ENCODE measurements at regions not wholly inside any gene's neighbourhood (a gene's known extent, or its start where the extent isn't known, plus 50 kb on each side); places are given as distances from the start of the nearest gene placed in this dataset.
"Not testable (repeated sequence)": the region's sequence is repeated elsewhere in the genome, so short reads cannot be mapped to it uniquely, and the experiment has no call there.

GRCh38 chr5:21491182-21491581 lies 1362.0 kb downstream of the CDH12 start:
- ATAC-seq (ENCODE audit: low read depth in 2 of 2); DNase-seq; H3K27me3 Mint-ChIP-seq; H3K9me3 Mint-ChIP-seq; H3K4me3 Mint-ChIP-seq; H3K4me1 Mint-ChIP-seq: not testable (repeated sequence)
- H3K36me3 Mint-ChIP-seq, result peaks cover 8 to 10% of the 10 kb centered on the region in 2 donors
- peak overlapping the region in 1 of 6 donors; percentile 72 for H3K27ac Mint-ChIP-seq

- H3K4me3 Mint-ChIP-seq; H3K36me3 Mint-ChIP-seq; ATAC-seq (ENCODE audit: low read depth in 2 of 2); DNase-seq; H3K4me1 Mint-ChIP-seq; H3K9me3 Mint-ChIP-seq; H3K27ac Mint-ChIP-seq; H3K27me3 Mint-ChIP-seq: not testable (repeated sequence)
Measured at GRCh38 chr5:21488828-21489227, 1364.3 kb downstream of the CDH12 start.

GRCh38 chr5:21485458-21486000 lies 1367.6 kb downstream of the CDH12 start:
- H3K27me3 Mint-ChIP-seq; ATAC-seq (ENCODE audit: low read depth in 2 of 2); DNase-seq; H3K4me3 Mint-ChIP-seq; H3K9me3 Mint-ChIP-seq: not testable (repeated sequence)
- Mint-ChIP-seq H3K27ac (peak overlapping the region in 1 of 6 donors; percentile 28), H3K36me3 (peaks cover 15 to 20% of the 10 kb centered on the region in 2 donors), H3K4me1 (peaks cover 0 to 11% (median 2%) of the 10 kb centered on the region in 3 donors)

GRCh38 chr5:21484498-21484889 lies 1368.7 kb downstream of the CDH12 start:
- H3K9me3 Mint-ChIP-seq; DNase-seq; H3K27me3 Mint-ChIP-seq; ATAC-seq (ENCODE audit: low read depth in 2 of 2); H3K4me3 Mint-ChIP-seq; H3K27ac Mint-ChIP-seq: not testable (repeated sequence)
- peaks cover 0 to 11% (median 2%) of the 10 kb centered on the region in 3 donors for H3K4me1 Mint-ChIP-seq
- H3K36me3 Mint-ChIP-seq, result peaks cover 18 to 20% of the 10 kb centered on the region in 2 donors

GRCh38 chr5:21483790-21484497 lies 1369.2 kb downstream of the CDH12 start:
- not testable (repeated sequence) for ATAC-seq (ENCODE audit: low read depth in 2 of 2); H3K4me3 Mint-ChIP-seq; H3K9me3 Mint-ChIP-seq; DNase-seq; H3K27ac Mint-ChIP-seq; H3K27me3 Mint-ChIP-seq
- Mint-ChIP-seq H3K4me1 (peaks cover 0 to 11% (median 2%) of the 10 kb centered on the region in 3 donors), H3K36me3 (peaks cover 20 to 22% of the 10 kb centered on the region in 2 donors)

- Mint-ChIP-seq H3K36me3 (peaks cover 20 to 22% of the 10 kb centered on the region in 2 donors), H3K4me1 (peaks cover 0 to 11% (median 2%) of the 10 kb centered on the region in 3 donors)
- not testable (repeated sequence) for H3K27me3 Mint-ChIP-seq; H3K4me3 Mint-ChIP-seq; H3K27ac Mint-ChIP-seq; DNase-seq; H3K9me3 Mint-ChIP-seq; ATAC-seq (ENCODE audit: low read depth in 2 of 2)
Measured at GRCh38 chr5:21482983-21483650, 1370.0 kb downstream of the CDH12 start.

GRCh38 chr5:21482522-21482921 lies 1370.6 kb downstream of the CDH12 start:
- not testable (repeated sequence) for H3K4me3 Mint-ChIP-seq; DNase-seq; H3K9me3 Mint-ChIP-seq; ATAC-seq (ENCODE audit: low read depth in 2 of 2); H3K27me3 Mint-ChIP-seq
- peaks cover 20 to 22% of the 10 kb centered on the region in 2 donors for H3K36me3 Mint-ChIP-seq
- peaks cover 0 to 11% (median 2%) of the 10 kb centered on the region in 3 donors for H3K4me1 Mint-ChIP-seq
- H3K27ac Mint-ChIP-seq, result peak overlapping the region in 1 of 6 donors; percentile 39

GRCh38 chr5:21481320-21482270 lies 1371.5 kb downstream of the CDH12 start:
- peak overlapping the region in 4 of 6 donors; percentile 17 to 69 (median 54) for H3K27ac Mint-ChIP-seq

GRCh38 chr5:21480054-21480453 lies 1373.1 kb downstream of the CDH12 start:
- peaks cover 20 to 22% of the 10 kb centered on the region in 2 donors for H3K36me3 Mint-ChIP-seq
- H3K27ac Mint-ChIP-seq; H3K27me3 Mint-ChIP-seq; H3K9me3 Mint-ChIP-seq; H3K4me3 Mint-ChIP-seq; H3K4me1 Mint-ChIP-seq; ATAC-seq (ENCODE audit: low read depth in 2 of 2); DNase-seq: not testable (repeated sequence)

More at GRCh38 chr5:21481320-21482270, 1371.5 kb downstream of the CDH12 start:
- not testable (repeated sequence) for ATAC-seq (ENCODE audit: low read depth in 2 of 2); DNase-seq; H3K27me3 Mint-ChIP-seq; H3K9me3 Mint-ChIP-seq; H3K4me1 Mint-ChIP-seq
- H3K4me3 Mint-ChIP-seq, result peak overlapping the region in 1 of 8 donors; percentile 54
- H3K36me3 Mint-ChIP-seq, result peaks cover 20 to 22% of the 10 kb centered on the region in 2 donors

GRCh38 chr5:21473981-21474380 lies 1379.2 kb downstream of the CDH12 start:
- H3K36me3 Mint-ChIP-seq, result peaks cover 8 to 18% of the 10 kb centered on the region in 2 donors
- not testable (repeated sequence) for H3K9me3 Mint-ChIP-seq; H3K4me1 Mint-ChIP-seq; DNase-seq; H3K27me3 Mint-ChIP-seq; H3K4me3 Mint-ChIP-seq; H3K27ac Mint-ChIP-seq; ATAC-seq (ENCODE audit: low read depth in 2 of 2)

GRCh38 chr5:21473436-21473835 lies 1379.7 kb downstream of the CDH12 start:
- H3K4me3 Mint-ChIP-seq; H3K9me3 Mint-ChIP-seq; H3K27ac Mint-ChIP-seq; ATAC-seq (ENCODE audit: low read depth in 2 of 2); DNase-seq; H3K4me1 Mint-ChIP-seq; H3K27me3 Mint-ChIP-seq: not testable (repeated sequence)
- peaks cover 8 to 18% of the 10 kb centered on the region in 2 donors for H3K36me3 Mint-ChIP-seq

GRCh38 chr5:21471691-21472090 lies 1381.5 kb downstream of the CDH12 start:
- not testable (repeated sequence) for H3K4me3 Mint-ChIP-seq; H3K9me3 Mint-ChIP-seq; H3K27me3 Mint-ChIP-seq; H3K4me1 Mint-ChIP-seq; H3K27ac Mint-ChIP-seq; DNase-seq; ATAC-seq (ENCODE audit: low read depth in 2 of 2)
- peaks cover 8 to 18% of the 10 kb centered on the region in 2 donors for H3K36me3 Mint-ChIP-seq

- H3K9me3 Mint-ChIP-seq; H3K4me1 Mint-ChIP-seq; H3K27ac Mint-ChIP-seq; H3K4me3 Mint-ChIP-seq; H3K27me3 Mint-ChIP-seq; DNase-seq; ATAC-seq (ENCODE audit: low read depth in 2 of 2): not testable (repeated sequence)
- H3K36me3 Mint-ChIP-seq, result peaks cover 8 to 18% of the 10 kb centered on the region in 2 donors
Measured at GRCh38 chr5:21469523-21470101, 1383.5 kb downstream of the CDH12 start.

All from naive B cell (primary cell).